ENCODE measurements at regions not wholly inside any gene's neighbourhood (a gene's known extent, or its start where the extent isn't known, plus 50 kb on each side); places are given as distances from the start of the nearest gene placed in this dataset.

- TF ChIP-seq, protein P1, sequence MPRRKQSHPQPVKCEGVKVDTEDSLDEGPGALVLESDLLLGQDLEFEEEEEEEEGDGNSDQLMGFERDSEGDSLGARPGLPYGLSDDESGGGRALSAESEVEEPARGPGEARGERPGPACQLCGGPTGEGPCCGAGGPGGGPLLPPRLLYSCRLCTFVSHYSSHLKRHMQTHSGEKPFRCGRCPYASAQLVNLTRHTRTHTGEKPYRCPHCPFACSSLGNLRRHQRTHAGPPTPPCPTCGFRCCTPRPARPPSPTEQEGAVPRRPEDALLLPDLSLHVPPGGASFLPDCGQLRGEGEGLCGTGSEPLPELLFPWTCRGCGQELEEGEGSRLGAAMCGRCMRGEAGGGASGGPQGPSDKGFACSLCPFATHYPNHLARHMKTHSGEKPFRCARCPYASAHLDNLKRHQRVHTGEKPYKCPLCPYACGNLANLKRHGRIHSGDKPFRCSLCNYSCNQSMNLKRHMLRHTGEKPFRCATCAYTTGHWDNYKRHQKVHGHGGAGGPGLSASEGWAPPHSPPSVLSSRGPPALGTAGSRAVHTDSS (CRISPR knock-in tag; conservative IDR thresholded peaks at IDR 0.05) = no peak
Observed at GRCh38 chr3:178139116-178139515, 397.1 kb upstream of the KCNMB2 start (continued).

DNA sequence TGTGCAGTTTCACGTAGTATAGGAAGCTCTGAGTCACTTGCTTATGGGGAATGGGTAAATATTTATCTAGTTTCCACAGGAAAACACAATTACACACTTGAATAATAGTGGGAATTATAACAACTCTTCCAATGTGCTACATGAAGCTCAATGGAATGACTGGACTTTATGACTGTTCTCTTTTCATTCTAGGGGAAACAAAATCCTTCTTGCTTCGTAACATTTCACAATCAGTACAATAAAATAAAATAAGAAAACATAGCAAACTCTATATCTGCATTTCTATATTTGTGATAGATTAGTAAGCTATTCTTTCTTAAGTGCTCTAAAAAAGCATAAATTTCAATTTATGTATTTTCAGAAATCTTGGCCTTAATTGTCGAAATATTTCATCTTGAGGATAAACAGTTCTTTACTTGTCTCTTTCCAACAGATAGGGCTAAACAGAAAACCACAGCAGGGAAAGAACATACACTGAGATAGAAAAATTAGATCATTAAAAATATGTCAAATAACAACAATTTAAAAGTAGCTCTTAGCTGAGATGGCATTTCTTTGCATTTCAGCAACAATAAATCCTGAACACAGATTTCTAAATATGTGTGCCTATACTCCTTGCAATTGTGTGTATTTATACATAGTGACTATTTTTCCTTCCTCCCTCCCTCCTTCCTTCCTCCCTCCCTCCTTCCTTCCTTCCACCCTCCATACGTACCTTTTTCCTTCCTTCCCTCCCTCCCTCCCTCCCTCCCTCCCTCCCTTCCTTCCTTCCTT, 395.5 kb upstream of the KCNMB2 start:
- POLR2A ChIA-PET = no interaction called here
- H3K4me2 ChIP-seq (ENCODE audit: low read depth, low read length) = no peak overlapping the region
- no peak overlapping the region for H3K9ac ChIP-seq (ENCODE audit: insufficient read depth, low read depth, low read length)
- no peak for DNase-seq (ENCODE audit: low spot score)
- in situ Hi-C loops (cut with HindIII; ENCODE audit: extremely low pct_ligation_motif_present, low pct_unique_long_range_greater_than_20kb) (no loop called here), intact Hi-C loops (cut with micrococcal nuclease; ENCODE audit: unreplicated experiment) (no loop called here)
- H2AFZ ChIP-seq (ENCODE audit: low read length) = no peak overlapping the region
- no peaks in the 10 kb centered on the region for H3K9me3 ChIP-seq (ENCODE audit: low read length)
- H3K4me1 ChIP-seq (ENCODE audit: insufficient read depth, low read length) = no peaks in the 10 kb centered on the region
- no peaks in the 10 kb centered on the region for H3K79me2 ChIP-seq (ENCODE audit: insufficient read depth, low read length)
- FAIRE-seq = no peak
- H3K27me3 ChIP-seq (ENCODE audit: control insufficient read depth in 1 of 2, insufficient read depth in 2 of 2, low read length in 2 of 2) = no peaks in the 10 kb centered on the region; a peak in 1 of 5 replicates
- CTCF ChIA-PET (ENCODE audit: low intra/inter-chr PET ratio, low total read pairs) = no interaction called here
- H3K27ac ChIP-seq (ENCODE audit: extremely low read length, insufficient read depth, low read length) = no peak overlapping the region
- H4K20me1 ChIP-seq (ENCODE audit: insufficient read depth, low read length) = no peaks in the 10 kb centered on the region
- no peaks in the 10 kb centered on the region for H3K36me3 ChIP-seq (replicated peaks in 1 of 2; ENCODE audit: control insufficient read depth in 1 of 2, insufficient read depth in 2 of 2, low read length in 2 of 2)
- 10% methylated on average over 4 of the region's 4 CpGs for WGBS (ENCODE audit: low lambda C conversion rate)
- no TSS peak for BruUV-seq (replicated peaks)
- H3K4me3 ChIP-seq (replicated peaks in 1 of 3; ENCODE audit: insufficient read depth in 1 of 3, low read depth in 2 of 3, low read length in 3 of 3) = no peak overlapping the region
- no peak for ATAC-seq
- TF ChIP-seq KIAA2018 (CRISPR knock-in tag; IDR thresholded peaks at IDR 0.05; ENCODE audit: borderline replicate concordance) = no peak
- no peak for TF ChIP-seq RELA (CRISPR knock-in tag; IDR thresholded peaks at IDR 0.05)
- no peak for TF ChIP-seq ARNT2 (CRISPR knock-in tag; IDR thresholded peaks at IDR 0.05; ENCODE audit: low read depth)
- no peak for TF ChIP-seq ZNF775 (CRISPR knock-in tag; IDR thresholded peaks at IDR 0.05; ENCODE audit: borderline replicate concordance)
- TF ChIP-seq ZBTB1 (CRISPR knock-in tag; IDR thresholded peaks at IDR 0.05; ENCODE audit: borderline replicate concordance) = no peak
- peak; percentile 93 for TF ChIP-seq HNRNPK (IDR thresholded peaks at IDR 0.05; ENCODE audit: low read depth, low read length, poor library complexity, severe bottlenecking)
- no peak for TF ChIP-seq SNAI1 (CRISPR knock-in tag; IDR thresholded peaks at IDR 0.05; ENCODE audit: borderline replicate concordance)
- no peak for TF ChIP-seq ZNF382 (CRISPR knock-in tag; IDR thresholded peaks at IDR 0.05; ENCODE audit: borderline replicate concordance)
- TF ChIP-seq ZBTB3 (CRISPR knock-in tag; IDR thresholded peaks at IDR 0.05; ENCODE audit: borderline replicate concordance, low read depth) = no peak
- TF ChIP-seq IRF2 (CRISPR knock-in tag; IDR thresholded peaks at IDR 0.05) = no peak
- no peak for TF ChIP-seq ZNF350 (CRISPR knock-in tag; IDR thresholded peaks at IDR 0.05; ENCODE audit: borderline replicate concordance, low read depth)
